Adipocyte (in vitro differentiated cells): ENCODE measurements at regions not wholly inside any gene's neighbourhood (a gene's known extent, or its start where the extent isn't known, plus 50 kb on each side); places are given as distances from the start of the nearest gene placed in this dataset.

Source experiments
- DNase-seq: peaks from one replicate; pipeline ENCODE4 v3.0.0-alpha.2; 2015; ENCODE audit warnings: low read depth
- H3K27me3 ChIP-seq: replicated peaks from 2 replicates; pipeline ENCODE4 v1.7.0; 2013; ENCODE audit warnings: mild to moderate bottlenecking, low read length, moderate library complexity; ENCODE audit not compliant: control insufficient read depth, insufficient read depth
- H3K36me3 ChIP-seq: 2 replicates; pipeline ENCODE4 v1.7.0; 2013; ENCODE audit warnings: low read length, mild to moderate bottlenecking, moderate library complexity; ENCODE audit not compliant: control insufficient read depth, insufficient read depth, severe bottlenecking
- H3K4me1 ChIP-seq: 2 replicates; pipeline ENCODE4 v1.7.0; 2013; ENCODE audit warnings: mild to moderate bottlenecking, low read length, moderate library complexity; ENCODE audit not compliant: control insufficient read depth, insufficient read depth
- H3K4me3 ChIP-seq: 2 replicates; pipeline ENCODE4 v1.7.0; 2013; ENCODE audit warnings: mild to moderate bottlenecking, low read length, moderate library complexity
- H3K9ac ChIP-seq: 2 replicates; pipeline ENCODE4 v1.7.0; 2013; ENCODE audit warnings: mild to moderate bottlenecking, low read length, moderate library complexity
- H3K9me3 ChIP-seq: 2 replicates; pipeline ENCODE4 v1.7.0; 2013; ENCODE audit warnings: mild to moderate bottlenecking, low read length, moderate library complexity; ENCODE audit not compliant: control insufficient read depth

DNA sequence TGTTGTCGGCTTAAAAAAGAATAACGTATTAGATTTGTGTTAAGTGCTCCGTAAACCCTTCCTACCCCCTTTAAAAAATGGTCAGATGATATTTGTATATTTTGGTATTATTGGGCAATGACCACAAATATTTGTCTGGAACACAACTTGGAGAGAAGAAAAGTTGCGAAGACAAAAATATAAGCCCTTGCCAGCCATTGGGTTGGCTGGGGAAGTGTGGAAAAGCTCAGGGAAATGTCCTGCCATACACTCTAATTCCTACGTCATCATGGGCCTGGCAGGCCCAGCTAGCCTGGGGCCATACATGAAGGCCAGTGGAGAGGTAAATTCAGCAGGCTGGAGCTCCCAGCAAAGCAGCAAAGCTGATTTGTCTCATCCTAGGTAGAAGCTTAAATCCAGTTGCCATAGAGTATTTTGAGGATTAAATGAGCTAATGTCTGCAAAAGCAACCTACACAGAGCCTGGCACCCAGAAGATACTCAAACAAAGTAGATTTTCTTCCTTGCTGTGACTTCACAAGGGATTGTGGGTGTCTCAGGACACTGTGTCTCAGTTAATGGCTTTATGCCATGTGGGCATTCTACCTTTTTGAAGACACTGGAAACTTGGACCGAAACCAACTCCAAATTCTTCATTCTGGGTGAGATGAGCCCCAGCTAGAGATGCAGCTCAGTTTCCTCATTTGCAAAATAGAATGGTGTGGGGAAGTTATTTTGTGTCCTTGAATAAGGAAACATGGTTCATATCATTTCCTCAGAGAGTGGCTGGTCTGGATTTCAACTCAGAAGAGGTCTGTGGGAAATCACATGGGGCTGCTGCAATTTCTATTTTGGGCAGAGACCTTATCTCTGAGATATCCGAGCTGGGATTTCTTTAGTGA is 87.9 kb upstream of the MAP4K3 start:
- peaks cover 13% of the 10 kb centered on the region for H3K9me3 ChIP-seq
- no peaks in the 10 kb centered on the region for H3K36me3 ChIP-seq
- peaks cover 42% of the 10 kb centered on the region for H3K4me1 ChIP-seq
- H3K4me3 ChIP-seq: no peak overlapping the region
- no peak for DNase-seq
- H3K9ac ChIP-seq: peak overlapping the region; percentile 68
- H3K27me3 ChIP-seq: no peaks in the 10 kb centered on the region

GRCh38 chr2:39525636-39526412 is 88.7 kb upstream of the MAP4K3 start:
- no peaks in the 10 kb centered on the region for H3K36me3 ChIP-seq
- no peaks in the 10 kb centered on the region for H3K27me3 ChIP-seq
- H3K9ac ChIP-seq: no peak overlapping the region
- H3K4me1 ChIP-seq: peaks cover 51% of the 10 kb centered on the region
- H3K9me3 ChIP-seq: peaks cover 13% of the 10 kb centered on the region
- no peak for DNase-seq
- H3K4me3 ChIP-seq: no peak overlapping the region

- H3K27me3 ChIP-seq: no peaks in the 10 kb centered on the region
- H3K4me3 ChIP-seq: no peak overlapping the region
- peaks cover 36% of the 10 kb centered on the region for H3K4me1 ChIP-seq
- no peaks in the 10 kb centered on the region for H3K36me3 ChIP-seq
- no peaks in the 10 kb centered on the region for H3K9me3 ChIP-seq
- no peak overlapping the region for H3K9ac ChIP-seq
- no peak for DNase-seq
These were observed 91.6 kb upstream of the MAP4K3 start for GRCh38 chr2:39528701-39529100.

DNA sequence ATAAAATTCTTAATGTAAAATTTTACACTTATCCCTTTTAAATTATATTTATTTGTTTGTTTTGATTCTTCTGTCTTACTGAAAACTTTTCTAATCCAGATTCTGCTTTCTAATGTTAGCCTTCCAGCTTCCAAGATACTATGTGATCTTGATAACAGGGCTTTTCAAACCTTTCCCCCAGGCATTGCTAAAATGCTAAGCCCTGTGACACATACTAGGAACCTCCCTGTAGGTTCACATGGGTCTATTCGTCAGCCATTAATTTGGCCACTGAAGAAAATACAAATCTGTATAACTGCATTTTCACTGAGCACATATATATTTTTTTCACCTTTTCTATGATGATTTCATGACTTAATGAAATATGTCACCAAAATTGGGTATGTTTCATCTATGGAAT is 92.8 kb upstream of the MAP4K3 start:
- Histone ChIP-seq H3K4me3 (no peak overlapping the region), H3K9ac (peak overlapping the region; percentile 14), H3K4me1 (peaks cover 33% of the 10 kb centered on the region), H3K27me3 (no peaks in the 10 kb centered on the region), H3K9me3 (no peaks in the 10 kb centered on the region), H3K36me3 (no peaks in the 10 kb centered on the region)
- no peak for DNase-seq

GRCh38 chr2:39530411-39530866 is 93.4 kb upstream of the MAP4K3 start:
- H3K9ac ChIP-seq: peak overlapping the region; percentile 67
- peaks cover 27% of the 10 kb centered on the region for H3K4me1 ChIP-seq
- no peaks in the 10 kb centered on the region for H3K27me3 ChIP-seq
- no peak overlapping the region for H3K4me3 ChIP-seq
- no peaks in the 10 kb centered on the region for H3K36me3 ChIP-seq
- DNase-seq: peak; percentile 74
- H3K9me3 ChIP-seq: no peaks in the 10 kb centered on the region

GRCh38 chr2:39531220-39531777 is 94.2 kb upstream of the MAP4K3 start:
- Histone ChIP-seq H3K4me1 (peaks cover 23% of the 10 kb centered on the region), H3K9me3 (no peaks in the 10 kb centered on the region), H3K27me3 (no peaks in the 10 kb centered on the region), H3K9ac (peak overlapping the region; percentile 67), H3K4me3 (no peak overlapping the region), H3K36me3 (no peaks in the 10 kb centered on the region)
- no peak for DNase-seq

DNA sequence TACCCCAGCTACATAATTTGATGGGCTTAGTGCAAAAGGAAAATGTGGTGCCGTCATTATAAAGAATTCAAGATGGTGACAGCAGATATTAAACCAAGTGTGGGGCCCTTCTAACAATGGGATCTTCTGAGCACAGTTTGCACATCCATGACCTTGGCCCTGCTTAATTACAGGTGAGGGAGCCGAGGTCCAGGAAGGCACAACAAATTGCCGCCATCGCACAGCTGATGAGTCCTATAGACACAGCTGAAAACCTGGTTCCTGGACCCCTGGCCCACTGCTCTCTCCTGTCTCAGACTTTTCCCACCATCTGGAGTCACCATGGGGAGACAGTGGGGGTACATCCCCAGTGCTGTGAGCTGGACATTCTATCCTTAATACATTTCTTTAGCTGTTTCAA is 95.8 kb upstream of the MAP4K3 start:
- no peaks in the 10 kb centered on the region for H3K9me3 ChIP-seq
- no peak overlapping the region for H3K9ac ChIP-seq
- H3K27me3 ChIP-seq: no peaks in the 10 kb centered on the region
- DNase-seq: no peak
- no peak overlapping the region for H3K4me3 ChIP-seq
- H3K36me3 ChIP-seq: no peaks in the 10 kb centered on the region
- H3K4me1 ChIP-seq: peaks cover 31% of the 10 kb centered on the region

DNA sequence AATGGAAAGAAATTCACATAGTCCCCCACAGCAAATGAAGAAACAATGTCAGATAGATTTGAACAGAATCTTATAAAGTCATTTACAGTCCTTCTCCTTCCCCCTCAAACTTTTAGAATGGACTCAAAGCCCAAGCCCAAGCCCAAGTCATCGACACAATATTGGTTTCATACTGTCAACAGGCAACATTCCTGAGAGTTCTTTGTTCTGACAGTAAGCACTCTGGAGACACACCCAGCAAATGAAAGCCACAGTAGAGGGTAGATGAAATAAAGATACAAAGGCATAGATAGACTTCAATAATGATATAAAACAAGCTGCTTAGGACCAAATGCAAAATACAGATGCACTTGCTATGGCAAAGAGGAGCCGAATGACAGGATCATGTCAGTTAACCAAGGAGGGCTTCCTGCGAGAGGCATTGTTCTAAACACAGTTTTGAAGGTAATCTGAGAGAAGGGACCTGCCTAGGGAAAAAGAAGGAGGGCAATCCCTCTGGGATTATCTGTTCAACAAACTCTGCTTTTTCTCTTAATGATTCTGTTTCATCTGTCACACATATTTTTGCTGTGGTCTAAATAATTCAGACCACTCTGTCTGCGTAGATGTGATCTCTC is 97.1 kb upstream of the MAP4K3 start:
- H3K9ac ChIP-seq: no peak overlapping the region
- H3K36me3 ChIP-seq: no peaks in the 10 kb centered on the region
- DNase-seq: no peak
- H3K27me3 ChIP-seq: no peaks in the 10 kb centered on the region
- H3K4me3 ChIP-seq: no peak overlapping the region
- peaks cover 31% of the 10 kb centered on the region for H3K4me1 ChIP-seq
- H3K9me3 ChIP-seq: no peaks in the 10 kb centered on the region

GRCh38 chr2:39535636-39536185 is 98.6 kb upstream of the MAP4K3 start:
- Histone ChIP-seq H3K9me3 (no peaks in the 10 kb centered on the region), H3K9ac (no peak overlapping the region), H3K4me1 (peaks cover 20% of the 10 kb centered on the region), H3K27me3 (no peaks in the 10 kb centered on the region), H3K4me3 (no peak overlapping the region), H3K36me3 (no peaks in the 10 kb centered on the region)
- DNase-seq: no peak

GRCh38 chr2:39537150-39537549 is 100.1 kb upstream of the MAP4K3 start:
- DNase-seq: no peak
- Histone ChIP-seq H3K9ac (no peak overlapping the region), H3K9me3 (no peaks in the 10 kb centered on the region), H3K4me1 (peaks cover 16% of the 10 kb centered on the region), H3K4me3 (no peak overlapping the region), H3K27me3 (no peaks in the 10 kb centered on the region), H3K36me3 (no peaks in the 10 kb centered on the region)

- Histone ChIP-seq H3K9ac (no peak overlapping the region), H3K36me3 (no peaks in the 10 kb centered on the region), H3K27me3 (no peaks in the 10 kb centered on the region), H3K9me3 (no peaks in the 10 kb centered on the region), H3K4me3 (no peak overlapping the region), H3K4me1 (peaks cover 16% of the 10 kb centered on the region)
- DNase-seq: no peak
These were observed 101.6 kb upstream of the MAP4K3 start for GRCh38 chr2:39538718-39539117.
